HG03196 (cell line): ENCODE measurements at regions not wholly inside any gene's neighbourhood (a gene's known extent, or its start where the extent isn't known, plus 50 kb on each side); places are given as distances from the start of the nearest gene placed in this dataset.
"Not testable (repeated sequence)": the region's sequence is repeated elsewhere in the genome, so short reads cannot be mapped to it uniquely, and the experiment has no call there.

Experiments
- ATAC-seq: cut with Tn5 transposase; IDR thresholded peaks from one replicate; pipeline ENCODE4 v1.9.1; 2021; ENCODE audit not compliant: unreplicated experiment

DNA sequence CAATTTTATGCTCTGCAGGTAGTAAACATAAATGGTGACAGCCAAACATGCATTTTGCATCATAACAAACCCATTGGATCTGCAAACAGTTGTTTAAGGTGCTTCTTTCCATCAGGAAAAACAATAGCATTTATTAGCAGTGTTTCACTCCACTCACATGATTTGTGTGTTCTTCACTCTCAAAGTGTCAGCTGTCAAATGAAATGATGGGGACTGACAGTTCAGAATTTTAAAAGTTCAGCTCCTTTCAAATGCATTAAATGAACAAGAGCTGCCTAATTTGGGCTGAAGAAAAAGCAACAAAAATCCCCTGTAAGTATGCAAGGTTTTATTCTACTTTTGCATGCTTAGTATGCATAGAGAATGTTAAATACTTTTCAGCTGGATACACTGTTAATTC is 145.2 kb upstream of the CDIN1 start:
- no peak for ATAC-seq

DNA sequence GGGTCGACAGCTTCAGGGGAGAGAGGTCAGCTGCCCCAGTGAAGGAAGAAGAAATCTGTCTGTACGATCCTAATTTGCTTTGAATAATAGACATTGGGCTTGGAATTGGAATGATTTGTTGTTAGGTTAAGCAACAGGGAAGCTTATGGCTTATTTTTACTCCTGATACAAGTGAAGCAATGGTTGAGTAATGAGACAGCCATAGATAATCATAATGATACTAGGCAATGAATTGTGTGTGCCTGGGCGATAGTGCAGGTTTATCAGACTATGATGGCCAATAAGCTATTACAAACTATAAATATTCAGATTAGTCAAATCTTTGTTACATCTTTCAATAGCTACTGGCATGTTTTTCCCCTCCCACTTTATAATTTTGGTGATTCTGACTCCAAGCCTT is 140.9 kb upstream of the CDIN1 start:
- no peak for ATAC-seq

DNA sequence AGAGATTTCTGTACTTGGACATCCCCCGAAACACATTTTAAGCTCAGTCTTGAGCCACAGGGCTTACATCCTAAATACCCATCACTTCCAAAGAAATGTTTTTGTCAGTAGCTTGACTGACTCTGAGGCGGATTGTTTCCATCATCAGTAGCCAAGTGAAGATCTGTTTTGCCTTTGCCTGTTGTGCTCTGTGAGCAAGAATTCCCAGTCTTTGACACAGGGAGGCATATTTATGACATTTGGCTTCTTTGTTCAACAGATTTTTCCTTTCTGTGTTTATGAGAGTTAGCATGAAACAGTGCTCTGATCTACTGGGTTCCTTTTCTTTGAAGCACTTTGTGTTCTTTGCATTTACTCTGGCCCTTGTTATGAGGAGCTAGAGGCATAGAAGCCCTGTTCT is 132.1 kb upstream of the CDIN1 start:
- ATAC-seq: no peak

DNA sequence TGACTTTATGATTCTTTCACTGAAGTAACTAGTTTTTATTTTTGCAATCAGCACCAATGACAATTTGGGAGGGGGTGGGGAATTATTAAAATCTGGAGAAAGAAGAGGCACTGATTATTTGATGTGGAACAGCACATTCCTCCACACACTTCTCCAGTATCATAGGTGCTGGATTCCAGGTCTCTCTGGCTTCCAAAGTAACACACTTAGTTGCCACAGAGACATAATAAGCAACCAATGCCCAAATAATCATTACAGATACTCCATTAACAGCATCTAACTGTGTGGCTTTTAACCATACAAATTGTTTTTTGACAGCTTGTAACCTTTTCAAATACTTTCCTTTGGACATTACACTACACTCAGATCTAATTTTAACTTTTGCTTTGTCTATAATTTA is 131.0 kb upstream of the CDIN1 start:
- ATAC-seq: no peak

DNA sequence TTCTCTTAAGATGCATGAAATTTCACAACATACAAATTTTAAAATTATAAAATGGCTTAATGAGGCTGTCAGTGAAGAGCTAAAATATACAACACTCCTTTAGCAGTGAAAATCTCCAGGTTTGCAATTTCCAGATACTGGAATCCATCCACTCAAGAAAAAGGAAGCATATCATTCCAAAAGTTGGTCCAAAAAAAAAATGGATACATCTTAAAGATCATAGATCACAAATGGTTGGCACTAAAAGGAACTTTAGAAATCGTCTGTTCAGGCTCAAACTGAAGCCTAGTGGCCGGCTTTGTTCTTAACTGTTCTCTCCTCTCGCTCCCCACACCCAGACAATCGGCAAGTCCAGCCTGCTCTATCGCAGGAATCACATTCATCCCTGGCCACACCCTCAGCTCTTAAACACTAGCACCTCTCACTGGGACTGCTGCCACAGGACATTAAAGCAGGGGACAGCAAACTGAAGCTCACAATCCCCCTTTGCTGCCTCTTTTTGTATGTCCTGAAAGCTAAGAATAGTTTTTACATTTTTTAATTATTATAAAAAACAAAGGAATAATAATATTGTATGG is 130.3 kb upstream of the CDIN1 start:
- no peak for ATAC-seq

GRCh38 chr15:36449662-36450145 is 129.7 kb upstream of the CDIN1 start:
- no peak for ATAC-seq

GRCh38 chr15:36454244-36454643 is 125.2 kb upstream of the CDIN1 start:
- ATAC-seq: not testable (repeated sequence)

- no peak for ATAC-seq
Observed at GRCh38 chr15:36458411-36458810, 121.0 kb upstream of the CDIN1 start.

- no peak for ATAC-seq
Observed at GRCh38 chr15:36465304-36465703, 114.1 kb upstream of the CDIN1 start.

GRCh38 chr15:36468746-36469145 is 110.7 kb upstream of the CDIN1 start:
- ATAC-seq: no peak

DNA sequence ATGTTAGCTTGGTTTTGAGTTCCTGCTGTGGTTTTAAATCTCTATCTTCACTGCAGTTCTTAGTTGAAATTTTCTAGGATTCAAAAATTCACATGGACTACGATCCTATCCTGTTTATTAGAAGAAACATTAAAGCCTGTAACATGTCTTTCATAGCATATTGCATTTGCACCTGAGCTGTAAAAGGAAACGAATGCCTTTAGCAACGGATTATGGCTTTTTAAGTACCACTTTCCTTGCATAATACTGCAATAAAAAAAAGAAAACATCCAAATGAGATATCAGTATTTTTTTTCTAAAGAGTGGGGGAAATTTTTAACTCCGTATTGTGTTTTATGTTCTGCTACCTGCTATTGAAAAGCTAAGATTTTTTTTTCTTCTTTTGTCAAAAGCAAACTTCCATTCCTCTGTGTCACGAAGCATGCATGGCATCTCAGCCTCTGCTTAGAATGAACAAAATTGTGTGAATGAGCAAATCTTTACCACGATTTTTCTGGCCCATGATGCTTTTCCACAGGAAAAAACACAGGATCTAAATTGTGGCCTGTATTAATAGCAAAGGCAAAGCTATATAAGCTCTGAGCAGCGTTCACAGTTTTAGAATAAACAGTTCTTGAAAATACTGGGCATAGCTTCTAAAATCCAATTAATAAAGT is 110.0 kb upstream of the CDIN1 start:
- no peak for ATAC-seq

DNA sequence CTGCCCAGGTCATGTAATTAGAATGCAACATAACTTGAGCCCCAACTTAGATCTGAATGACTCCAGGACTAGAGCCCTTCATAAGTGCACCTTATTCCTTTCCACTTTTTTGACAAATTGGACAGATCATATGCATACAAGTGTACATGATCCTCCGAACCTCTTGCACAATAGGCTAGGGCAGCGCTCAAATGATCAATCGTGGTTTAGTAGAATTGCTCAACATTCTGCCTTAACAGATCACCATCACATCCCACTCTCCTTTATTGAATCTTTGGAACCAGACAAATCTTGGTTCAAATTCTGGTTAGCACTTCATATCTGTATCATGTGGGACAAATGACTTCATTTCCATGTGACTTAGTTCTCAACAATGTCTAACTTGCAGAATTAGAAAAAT is 106.8 kb upstream of the CDIN1 start:
- ATAC-seq: no peak

- no peak for ATAC-seq
Observed at GRCh38 chr15:36478561-36478960, 100.9 kb upstream of the CDIN1 start.

GRCh38 chr15:36479200-36479896 is 100.1 kb upstream of the CDIN1 start:
- no peak for ATAC-seq

DNA sequence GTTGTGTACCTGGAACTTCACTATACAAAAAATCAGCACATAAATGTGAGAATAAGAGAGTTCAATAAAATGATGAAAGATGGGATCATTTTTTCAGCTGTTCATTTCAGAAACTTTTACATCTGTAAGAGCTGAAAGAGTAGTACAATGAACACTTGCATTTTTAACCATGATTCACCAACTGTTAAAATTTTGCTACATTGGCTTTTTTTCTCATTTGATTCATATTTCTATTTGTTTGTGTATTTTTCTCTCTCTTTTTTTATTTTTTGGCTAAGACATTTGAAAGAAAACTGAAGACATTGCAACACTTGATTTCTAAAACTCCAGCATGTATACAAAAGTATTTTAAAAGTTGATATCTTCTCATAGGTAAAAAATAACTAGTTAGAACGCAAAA is 98.3 kb upstream of the CDIN1 start:
- no peak for ATAC-seq

DNA sequence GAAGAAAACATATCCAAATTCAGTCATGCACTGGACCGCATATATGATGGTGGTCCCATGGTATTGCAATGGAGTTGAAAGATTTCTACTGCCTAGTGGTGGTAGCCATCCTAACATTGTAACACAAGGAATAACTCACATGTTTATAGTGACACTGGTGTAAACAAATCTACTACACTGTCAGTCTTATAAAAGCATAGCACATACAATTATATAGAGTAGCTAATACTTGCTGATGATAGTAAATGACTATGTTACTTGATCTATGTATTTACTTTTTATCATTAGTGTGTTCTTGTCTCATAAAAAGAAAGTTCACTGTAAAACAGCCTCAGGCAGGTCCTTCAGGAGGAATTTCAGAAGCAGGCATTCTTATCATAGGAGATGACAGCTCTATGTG is 96.0 kb upstream of the CDIN1 start:
- ATAC-seq: no peak

GRCh38 chr15:36484038-36484778 is 95.2 kb upstream of the CDIN1 start:
- ATAC-seq: no peak

DNA sequence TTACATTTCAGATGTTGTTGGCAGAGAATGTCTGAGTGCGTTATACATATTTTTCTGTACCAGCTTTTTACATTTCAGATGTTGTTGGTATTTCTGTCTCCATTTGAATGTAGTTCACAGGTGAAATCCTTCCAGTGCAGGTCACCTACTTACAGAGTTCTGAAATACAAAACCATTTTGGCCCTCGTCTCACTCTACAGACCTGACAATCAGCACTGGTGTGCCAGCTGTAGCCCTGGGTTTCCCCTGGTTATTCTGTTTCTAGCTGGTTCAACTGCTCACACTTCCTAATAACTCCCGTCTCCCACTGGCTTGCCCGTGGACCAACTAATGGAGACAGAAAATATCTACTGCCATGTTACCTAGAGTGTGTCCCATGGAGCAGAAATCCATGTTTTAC is 87.5 kb upstream of the CDIN1 start:
- no peak for ATAC-seq

- ATAC-seq: no peak
Observed at GRCh38 chr15:36495456-36495991, 83.9 kb upstream of the CDIN1 start.

DNA sequence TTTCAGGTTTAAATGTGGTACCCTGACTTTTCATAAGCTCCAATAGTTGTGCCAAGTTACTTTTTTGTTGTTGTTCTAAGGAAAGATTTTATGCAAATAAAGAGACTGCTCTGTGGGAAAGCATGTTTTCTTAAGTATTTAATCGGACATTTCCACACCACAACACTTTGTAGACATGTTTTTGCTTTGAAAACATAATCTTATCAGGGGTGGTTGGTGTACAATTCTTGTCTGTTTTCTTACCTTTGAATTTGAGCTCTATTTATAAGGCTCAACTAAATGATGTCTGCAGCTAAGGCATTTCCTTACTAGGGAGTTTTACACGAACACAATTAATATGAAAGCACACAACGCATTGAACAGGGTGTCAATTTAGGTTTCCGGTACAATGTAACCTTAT is 81.5 kb upstream of the CDIN1 start:
- ATAC-seq: no peak

- no peak for ATAC-seq
Observed at GRCh38 chr15:36498401-36498800, 81.0 kb upstream of the CDIN1 start.
